NCI-H2171 (cell line): ENCODE measurements at regions not wholly inside any gene's neighbourhood (a gene's known extent, or its start where the extent isn't known, plus 50 kb on each side); places are given as distances from the start of the nearest gene placed in this dataset.
"Not testable (repeated sequence)": the region's sequence is repeated elsewhere in the genome, so short reads cannot be mapped to it uniquely, and the experiment has no call there.

Experiments used
- DNase-seq: peaks from one replicate; lab custom pipeline; 2025; lab: John Stamatoyannopoulos, UW

DNA sequence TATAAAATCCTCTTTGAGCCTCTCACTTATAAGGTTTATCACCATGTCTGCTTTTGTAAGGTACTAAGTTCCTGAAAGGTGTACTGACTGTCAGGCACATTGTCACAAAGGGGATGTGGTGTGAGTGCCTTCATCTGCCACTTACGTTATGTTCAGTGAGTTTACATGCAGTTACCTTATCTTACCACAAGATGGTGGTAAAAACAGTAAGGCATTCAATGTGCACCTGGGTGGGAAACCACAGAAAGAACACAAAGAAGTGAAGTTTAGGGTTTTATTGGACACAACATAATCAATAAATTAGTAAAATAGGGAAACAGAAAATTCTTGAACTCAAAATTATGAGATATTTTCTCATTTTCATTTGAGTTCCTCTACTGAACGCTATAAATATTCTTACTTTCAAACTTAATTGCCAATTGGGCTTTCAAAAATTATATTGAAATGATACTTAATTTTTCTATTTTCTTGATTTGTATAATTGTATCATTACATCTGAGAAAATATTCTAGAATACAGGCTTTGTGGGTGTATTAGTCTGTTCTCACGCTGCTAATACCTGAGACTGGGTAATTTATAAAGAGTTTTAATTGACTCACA, 650.8 kb downstream of the PCDH7 start:
- no peak for DNase-seq

DNA sequence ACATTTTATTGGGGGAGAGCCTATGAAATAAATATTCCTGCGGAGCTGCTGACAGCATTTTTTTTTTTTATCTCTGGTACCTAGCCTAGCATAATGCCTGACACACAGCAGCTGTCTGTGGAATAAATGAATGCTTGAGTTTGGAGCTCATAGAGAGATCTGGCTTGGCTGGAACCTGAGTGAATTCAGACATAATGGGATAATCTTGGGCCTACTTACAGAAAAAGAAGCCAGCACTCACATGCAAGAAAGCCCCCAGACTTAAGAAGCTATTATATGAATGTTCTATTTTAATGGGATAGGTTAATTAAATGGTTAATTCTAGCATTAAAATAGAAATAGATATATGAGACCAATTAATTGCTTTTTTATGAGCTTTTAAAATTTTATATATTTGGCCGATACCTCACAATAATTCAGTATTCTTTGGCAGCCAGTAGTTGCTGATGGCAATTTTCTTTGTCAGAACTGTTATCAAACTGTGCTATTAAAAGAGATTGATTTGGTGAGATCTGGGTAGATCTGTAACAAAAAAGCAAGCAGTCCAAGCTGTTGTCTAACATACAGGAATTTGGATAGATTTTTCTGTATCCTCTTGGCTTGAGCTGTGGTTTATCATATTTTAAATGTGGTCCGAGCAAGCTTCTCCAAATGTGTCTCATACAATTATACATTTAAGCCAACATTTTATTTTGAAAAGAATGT, 654.2 kb downstream of the PCDH7 start:
- DNase-seq = no peak

DNA sequence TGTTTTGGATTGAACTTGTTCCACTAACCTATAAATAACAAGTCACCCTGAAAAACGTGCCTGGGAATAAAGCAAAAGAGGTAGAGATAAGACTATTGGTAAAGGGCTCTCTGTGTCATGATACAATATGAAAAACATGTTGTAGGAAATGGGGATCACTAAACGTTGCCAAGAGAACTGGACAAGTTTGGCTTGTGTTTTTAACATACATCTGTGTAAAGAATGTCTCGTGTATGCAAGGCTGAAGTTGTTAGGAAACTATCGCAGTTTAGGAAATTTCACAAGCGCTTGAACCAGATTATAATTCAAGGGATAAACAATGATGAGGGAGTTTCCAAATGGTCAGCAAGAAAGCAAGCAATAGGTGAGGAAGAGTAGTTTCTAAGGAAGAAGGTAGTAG, 655.8 kb downstream of the PCDH7 start:
- DNase-seq = no peak

DNA sequence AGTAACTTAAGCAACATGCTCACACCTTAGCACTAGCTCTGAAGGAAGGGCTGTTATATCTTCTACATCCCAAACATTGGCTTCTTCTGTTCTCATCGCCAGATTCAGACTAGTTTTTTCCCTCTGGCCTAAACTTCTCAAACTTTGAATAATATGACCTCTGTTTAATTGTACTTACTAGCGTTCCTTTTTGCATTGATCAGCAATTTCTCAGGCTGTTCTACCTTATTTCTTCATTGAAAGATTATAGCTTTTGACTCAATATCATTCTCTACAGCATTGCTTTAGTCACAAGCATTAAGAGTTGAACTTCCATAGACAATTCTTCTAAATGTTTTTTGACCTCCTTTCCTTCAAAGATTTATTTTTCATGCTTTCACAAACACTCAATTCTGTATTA, 659.2 kb downstream of the PCDH7 start:
- DNase-seq = no peak

DNA sequence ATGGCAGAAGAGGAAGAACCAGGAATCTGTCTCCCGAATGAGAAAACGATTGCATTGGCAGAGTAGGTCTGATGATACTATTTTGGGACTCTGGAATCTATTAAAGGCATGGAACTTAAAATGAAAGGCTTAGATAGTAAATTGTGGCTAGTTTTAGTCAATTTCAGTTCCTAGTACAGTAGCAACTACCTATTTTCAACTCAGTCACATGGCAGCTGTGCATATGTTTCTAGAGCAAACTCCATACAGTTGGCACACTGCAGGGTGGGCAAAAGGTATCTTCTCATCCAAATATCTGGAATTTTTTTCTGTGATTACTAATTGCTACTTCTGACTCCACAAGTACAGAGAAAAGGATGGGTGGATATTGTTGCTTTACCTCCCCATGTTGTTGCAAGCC, 663.6 kb downstream of the PCDH7 start:
- DNase-seq = no peak

DNA sequence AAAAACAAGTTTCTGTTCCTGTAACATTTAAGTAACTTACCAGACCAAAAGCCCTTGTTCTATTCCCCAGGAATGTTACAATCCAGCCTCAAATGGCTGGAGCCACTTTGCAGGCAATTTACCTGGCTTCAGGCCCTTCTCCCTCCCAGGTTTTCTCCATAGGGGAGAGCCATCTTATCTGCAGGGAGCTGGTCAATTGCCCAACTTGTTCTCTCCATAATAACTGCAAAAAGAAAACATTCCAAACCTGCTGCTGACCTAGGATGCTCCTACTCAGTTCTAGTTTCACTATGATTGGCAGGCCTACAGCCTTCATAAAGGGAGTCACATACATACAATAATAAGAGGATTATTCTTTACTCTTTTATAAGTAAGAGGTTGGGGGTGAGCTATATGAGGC, 670.7 kb downstream of the PCDH7 start:
- DNase-seq = no peak

DNA sequence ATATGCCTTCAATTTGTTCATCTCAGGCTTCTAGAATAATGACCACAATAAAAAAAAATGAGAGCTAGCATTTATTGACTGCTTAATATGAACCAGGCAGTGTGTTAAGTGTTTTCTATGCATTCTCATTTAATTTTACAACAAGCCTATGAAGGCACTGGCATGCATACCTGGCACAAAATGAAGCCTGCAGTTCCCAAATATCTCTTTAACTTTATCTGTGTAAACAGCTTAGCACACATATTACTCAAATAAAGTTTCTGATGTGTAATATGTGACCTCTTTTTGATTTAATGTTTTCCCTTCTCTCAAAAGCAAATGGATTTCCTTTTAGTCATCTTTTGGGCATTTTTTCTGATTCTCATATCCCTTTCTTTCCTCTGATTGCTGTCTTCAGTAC, 671.8 kb downstream of the PCDH7 start:
- no peak for DNase-seq

DNA sequence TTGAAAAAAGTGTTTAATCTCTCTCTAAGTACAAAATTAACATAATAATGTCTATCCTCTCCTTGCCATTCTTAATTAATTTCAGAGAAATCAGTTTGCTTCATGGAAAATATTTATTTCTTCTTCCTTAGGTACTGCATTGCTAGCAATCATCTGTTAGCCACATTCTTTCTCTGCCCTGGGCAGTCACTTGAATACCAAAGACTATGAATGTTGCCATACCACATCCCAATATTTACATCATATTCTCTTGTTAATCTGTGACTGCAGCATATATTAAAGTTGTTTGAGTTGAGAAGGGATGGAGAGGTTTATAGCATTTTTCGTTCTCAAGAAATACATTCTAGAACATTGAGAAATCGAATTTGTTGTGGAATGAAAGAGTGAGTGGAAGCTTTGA, 672.8 kb downstream of the PCDH7 start:
- DNase-seq = no peak

DNA sequence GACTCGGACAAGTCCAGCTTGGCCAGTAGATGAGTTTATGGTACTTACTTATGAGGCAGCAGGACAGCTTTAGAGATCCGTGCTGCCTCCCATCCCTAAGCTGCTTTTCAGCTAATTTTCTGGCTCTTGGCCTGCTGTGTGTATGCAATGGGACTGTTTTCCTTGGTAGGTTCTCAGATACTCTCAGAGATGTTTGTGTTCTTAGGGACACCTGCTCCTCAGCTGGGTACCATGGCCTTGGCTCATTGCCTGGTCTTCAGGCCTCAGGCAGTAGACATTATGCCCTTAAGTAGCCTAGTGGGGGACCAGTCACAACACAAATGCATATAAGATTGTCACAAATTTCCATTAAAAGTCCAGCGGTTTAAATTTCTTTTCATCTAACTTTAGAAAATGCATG, 688.0 kb downstream of the PCDH7 start:
- no peak for DNase-seq

DNA sequence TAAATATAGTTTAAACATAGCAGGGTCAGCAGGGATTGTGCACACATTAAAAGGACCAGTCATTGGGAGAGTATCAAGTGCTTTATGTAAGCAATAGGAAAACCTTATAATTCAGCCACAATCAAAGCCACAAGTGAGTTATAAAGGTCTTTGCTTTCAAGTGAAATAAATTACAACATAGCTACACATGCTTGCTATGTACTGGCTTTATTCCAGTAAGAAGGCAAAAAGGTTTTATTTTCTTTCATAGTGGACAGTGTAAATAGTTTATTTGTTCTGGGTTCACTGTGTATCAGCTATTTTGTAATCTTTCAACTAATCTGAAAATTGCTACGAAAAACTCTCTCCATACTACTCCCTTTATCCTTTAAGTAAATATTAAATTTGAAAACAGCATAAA, 691.4 kb downstream of the PCDH7 start:
- DNase-seq = no peak

DNA sequence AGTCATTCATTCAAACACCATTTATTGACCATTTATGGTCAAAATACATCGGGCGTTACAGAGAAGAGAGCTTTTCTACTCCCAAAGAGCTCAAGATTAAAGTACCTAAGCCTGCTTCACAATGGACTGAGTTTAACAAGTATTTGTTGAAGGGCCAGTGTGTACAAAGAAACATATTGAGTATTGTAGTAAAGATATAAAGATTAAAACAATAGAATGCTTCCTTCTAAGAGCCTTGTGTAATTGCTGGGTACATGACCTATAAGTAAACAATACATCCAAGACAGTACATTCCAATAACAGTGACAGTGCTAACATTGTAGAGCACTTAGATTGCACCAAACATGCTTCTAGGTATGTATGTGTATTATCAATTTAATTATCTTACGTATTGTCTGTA, 695.5 kb downstream of the PCDH7 start:
- no peak for DNase-seq

DNA sequence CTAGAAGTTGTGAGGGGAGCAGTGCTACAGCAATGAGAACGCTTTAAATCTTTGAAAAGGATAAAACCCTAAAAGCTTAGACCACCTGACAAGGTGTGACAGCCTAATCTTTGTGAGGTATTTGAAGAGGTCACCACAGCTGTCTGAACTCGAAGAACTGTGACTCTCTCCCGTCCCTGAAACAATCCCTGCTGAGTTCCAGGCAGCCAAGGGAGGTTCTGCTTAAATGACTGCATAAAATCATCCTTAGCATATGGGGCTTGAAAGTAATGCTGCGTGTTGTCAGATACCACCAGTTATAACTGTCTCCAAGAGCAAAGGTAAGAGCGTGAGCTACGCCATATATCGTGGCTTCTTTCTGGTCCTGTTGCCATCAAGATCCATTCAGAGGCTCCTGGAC, 696.3 kb downstream of the PCDH7 start:
- DNase-seq = no peak

DNA sequence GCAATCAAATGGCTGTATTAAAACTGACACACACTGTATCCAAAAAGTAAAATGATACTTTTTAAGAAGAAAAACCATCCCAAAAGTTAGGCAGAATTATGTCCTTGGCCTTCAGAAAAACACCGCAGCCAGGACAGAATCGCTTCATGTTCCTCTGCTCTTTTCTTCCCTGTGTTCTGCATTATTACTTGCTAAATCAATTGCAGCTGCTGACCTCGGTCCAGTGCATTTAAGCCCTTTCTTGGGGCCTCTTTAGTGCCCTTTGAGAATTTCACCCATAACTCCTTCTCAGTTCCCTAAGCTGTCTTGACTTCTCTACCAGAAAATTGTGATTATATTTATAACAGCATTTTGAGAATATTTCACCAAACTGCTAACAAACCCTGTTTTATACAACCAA, 696.9 kb downstream of the PCDH7 start:
- no peak for DNase-seq

DNA sequence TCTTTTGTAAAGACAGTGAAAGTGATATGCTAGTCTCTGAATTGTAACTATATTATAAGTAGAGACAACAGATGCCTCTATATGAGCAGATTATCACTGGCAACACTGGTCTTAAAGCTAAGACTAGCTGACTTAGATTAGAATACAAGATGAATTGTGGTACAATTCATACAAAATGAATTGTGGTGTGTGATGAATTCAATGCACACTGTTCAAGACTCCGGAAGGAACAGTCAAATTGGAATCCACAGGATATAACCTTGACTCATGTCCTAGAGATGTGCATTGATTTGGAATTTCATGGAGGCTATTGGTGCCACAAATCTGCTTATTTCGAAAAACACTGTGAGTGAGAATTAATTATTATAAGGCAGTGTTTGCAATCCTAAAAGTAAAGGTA, 701.8 kb downstream of the PCDH7 start:
- DNase-seq = no peak

DNA sequence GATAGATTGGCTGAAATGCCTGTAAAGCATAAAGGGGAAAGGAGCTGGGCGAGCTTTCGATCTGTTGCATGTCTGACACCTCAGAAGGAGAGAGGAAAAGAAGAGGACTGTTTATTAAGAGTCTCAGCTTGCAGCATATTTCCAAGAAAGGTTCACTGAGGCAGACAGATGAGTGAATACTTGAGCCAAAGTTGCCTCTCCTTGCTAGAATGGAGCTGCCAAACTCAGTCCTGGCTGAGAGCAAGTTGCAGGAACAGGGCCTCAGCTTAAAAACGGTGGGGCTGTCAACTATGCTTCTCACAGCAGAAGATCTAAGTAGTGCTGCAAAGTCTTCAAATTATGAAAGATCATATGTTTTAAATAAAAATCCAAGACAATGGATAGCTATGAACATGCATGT, 707.5 kb downstream of the PCDH7 start:
- DNase-seq = no peak

DNA sequence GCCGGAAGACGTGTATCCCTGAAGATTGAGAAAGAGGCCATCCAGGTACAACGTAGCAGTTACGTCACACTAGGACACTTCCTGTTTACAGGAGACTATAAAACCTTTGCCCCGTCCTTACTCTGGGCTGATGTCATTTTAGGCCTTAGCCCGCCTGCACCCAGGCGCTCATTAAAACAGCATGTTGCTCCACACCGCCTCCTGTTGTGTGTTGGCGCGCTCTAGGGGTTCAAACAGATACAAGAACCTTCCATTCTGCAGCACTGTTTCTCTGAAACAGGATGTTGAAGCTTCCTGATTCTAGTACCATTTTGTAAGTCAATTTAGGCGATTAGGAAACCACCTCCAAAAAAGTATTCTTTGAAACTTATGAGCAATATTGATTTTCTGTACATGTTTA, 722.1 kb downstream of the PCDH7 start:
- no peak for DNase-seq

DNA sequence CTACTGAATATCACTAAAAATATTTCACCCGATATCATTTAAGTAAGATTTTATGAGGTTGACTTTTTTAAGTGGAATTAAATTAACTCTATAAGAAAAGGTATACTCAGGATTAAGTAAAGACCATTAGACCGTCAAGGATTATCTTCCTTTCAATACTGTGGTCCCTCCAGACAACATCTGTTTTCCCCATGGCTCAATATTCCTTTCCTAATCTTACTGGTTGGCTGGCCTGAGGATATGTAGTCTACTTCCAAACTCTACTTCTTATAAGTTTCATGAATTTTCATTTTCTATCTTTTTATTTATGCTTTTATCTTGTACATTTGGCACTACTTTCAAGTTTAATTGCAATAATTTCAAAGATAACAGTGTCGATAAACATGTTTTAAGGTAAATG, 725.4 kb downstream of the PCDH7 start:
- no peak for DNase-seq

DNA sequence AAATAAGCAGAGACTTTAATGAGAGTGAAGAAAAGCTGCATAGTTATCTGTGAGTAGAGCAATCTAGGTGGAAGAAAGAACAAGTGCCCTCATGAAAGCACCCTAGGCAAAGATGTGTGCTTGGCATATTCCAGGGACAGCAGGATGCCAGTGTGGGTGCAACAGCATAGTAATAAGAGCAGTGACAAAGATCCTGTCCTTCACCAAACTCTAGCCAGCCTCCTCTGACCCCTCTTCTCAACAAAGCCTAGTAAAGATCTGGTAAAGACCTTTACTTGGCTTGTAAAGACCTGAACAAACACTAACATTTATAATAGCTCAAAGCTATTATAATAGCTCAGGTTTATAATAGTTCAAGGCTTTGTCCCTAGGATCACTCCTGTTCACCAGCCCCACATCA, 735.4 kb downstream of the PCDH7 start:
- no peak for DNase-seq

DNA sequence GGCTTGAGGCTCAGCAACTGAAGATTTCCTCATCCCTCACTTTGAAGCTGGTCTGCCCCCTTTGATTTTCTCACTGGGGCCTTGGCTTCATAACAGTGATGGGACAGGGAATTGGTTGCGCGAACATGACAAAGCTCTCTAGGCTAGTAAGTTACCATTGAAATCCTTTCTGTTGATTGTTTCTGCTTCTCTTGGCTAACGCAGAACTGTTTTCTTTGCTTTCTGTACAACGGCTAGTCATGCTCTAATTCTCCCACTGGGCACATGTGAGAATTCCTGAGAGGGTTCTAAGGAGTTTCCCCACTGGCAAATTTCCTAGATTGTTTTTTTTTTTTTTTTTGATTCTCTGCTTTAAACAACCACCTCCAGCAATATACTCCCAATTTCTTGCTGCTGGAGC, 738.6 kb downstream of the PCDH7 start:
- no peak for DNase-seq

DNA sequence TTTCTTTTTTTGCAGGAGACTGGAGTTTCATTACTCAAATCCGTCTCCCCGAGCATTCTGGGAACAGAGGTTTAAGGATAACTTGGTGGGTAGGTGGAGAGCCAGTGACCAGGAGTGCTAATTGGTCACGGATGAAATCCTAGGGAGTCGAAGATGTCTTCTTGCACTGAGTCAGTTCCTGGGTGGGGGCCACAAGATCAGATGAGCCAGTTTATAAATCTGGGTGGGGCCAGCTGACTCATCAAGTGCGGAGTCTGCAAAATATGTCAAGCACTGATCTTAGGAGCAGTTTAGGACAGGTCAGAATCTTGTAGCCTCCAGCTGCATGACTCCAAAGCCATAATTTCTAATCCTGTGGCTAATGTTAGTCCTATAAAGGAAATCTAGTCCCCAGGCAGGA, 741.3 kb downstream of the PCDH7 start:
- no peak for DNase-seq

DNA sequence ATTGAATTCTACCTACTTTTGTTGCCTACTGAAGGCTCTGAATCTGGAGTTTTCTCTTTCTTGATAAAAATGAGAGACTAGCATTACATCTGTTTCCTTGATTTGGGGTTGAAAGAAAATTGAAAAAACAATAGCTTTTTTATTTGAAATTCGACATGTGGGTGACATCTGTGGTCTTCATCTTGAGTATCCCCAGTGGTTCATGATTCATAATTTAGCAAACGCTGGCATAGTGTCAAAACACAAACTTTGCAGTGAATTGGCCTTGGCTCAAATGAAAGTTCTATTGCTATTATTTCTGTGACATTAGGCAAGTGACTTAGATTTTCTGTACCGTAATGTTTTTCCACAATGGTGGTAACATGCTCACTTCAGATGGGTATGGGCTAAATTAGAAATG, 747.6 kb downstream of the PCDH7 start:
- no peak for DNase-seq

DNA sequence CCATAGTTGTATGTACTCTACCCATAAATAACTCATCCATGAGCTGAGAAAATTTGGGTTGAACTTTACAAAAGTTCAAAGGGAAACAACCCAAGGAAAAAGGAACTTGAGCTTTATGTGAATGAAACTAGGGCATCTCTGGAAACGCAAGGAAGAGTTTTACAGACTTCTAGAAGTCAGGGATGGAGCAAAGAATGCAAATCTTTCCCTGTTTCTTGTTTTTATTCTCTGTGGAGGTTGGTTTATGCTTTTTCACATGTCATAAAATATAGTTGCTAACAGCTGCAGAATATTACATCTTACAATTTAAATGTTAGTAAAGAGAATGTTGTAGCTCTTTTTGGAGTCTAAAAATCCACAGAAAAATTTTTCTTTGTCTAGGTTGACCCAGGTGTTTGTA, 754.1 kb downstream of the PCDH7 start:
- no peak for DNase-seq

DNA sequence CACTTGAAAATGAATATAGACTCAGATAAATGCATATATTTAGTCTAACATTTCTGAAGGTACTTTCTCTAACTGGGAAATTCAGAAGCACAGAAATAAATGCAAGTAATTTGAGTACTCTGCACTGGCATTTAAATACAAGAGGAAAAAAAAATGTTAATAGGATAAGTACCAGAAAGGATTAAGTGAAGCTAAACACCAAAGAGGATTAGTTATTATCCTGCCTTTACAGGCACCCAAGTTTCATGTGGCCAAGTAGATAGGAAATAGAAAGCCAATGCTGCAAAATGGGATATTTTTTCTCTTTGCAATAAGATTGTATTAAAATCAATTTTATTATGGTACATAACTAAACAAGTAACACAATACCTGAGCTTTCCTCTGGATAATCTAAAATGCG, 762.5 kb downstream of the PCDH7 start:
- DNase-seq = no peak

DNA sequence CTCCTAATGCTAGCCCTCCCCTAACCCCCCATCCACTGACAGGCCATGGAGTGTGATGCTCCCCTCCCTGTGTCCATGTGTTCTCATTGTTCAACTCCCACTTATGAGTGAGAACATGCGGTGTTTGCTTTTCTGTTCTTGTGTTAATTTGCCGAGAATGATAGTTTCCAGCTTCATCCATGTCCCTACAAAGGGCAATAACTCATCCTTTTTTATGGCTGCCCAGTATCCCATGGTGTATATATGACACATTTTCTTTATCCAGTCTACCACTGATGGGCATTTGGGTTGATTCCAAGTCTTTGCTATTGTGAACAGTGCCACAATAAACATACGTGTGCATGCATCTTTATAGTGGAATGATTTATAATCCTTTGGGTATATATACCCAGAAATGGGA, 779.0 kb downstream of the PCDH7 start:
- DNase-seq = not testable (repeated sequence)
